Gastroesophageal sphincter (tissue), 3 donors: ENCODE measurements at regions not wholly inside any gene's neighbourhood (a gene's known extent, or its start where the extent isn't known, plus 50 kb on each side); places are given as distances from the start of the nearest gene placed in this dataset.

Experiments
- POLR2A ChIP-seq, 2 donors: fragments of 450-650 bp; IDR thresholded peaks; one replicate each; pipeline ENCODE4 v1.6.1; 2017; ENCODE audit warnings: antibody characterized with exemption in 2 of 2, mild to moderate bottlenecking in 2 of 2, moderate library complexity in 1 of 2
- TF ChIP-seq, protein P1 (sequence below), 4 experiments: fragments of 200-600 bp in 2 of 4; fragments of 450-650 bp in 2 of 4; sonication (generic) in 1 of 4; IDR thresholded peaks; one replicate each; pipeline ENCODE4 v1.5.1; 2017 to 2019; ENCODE audit warnings: antibody characterized with exemption in 4 of 4, mild to moderate bottlenecking in 2 of 4, moderate library complexity in 2 of 4

DNA sequence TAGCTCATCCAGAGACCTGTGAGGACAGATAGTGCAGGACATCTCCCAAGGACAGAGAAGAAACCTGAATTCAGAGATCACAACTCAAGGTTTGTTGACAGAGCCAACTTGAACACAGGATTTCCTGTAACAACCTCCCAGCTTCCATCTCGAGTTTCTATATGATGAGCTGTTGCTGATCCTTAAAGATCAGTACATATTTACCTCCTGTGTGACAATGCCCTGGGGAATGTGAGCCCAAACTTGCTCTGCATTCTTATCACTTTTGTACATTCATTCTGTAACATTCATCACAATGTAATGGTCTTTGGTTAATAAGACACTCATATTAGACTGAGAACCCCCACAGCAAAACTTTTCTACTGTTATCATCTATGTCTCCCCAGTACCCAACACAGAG is 468.6 kb downstream of the XPNPEP1 start:
- TF ChIP-seq, protein P1, sequence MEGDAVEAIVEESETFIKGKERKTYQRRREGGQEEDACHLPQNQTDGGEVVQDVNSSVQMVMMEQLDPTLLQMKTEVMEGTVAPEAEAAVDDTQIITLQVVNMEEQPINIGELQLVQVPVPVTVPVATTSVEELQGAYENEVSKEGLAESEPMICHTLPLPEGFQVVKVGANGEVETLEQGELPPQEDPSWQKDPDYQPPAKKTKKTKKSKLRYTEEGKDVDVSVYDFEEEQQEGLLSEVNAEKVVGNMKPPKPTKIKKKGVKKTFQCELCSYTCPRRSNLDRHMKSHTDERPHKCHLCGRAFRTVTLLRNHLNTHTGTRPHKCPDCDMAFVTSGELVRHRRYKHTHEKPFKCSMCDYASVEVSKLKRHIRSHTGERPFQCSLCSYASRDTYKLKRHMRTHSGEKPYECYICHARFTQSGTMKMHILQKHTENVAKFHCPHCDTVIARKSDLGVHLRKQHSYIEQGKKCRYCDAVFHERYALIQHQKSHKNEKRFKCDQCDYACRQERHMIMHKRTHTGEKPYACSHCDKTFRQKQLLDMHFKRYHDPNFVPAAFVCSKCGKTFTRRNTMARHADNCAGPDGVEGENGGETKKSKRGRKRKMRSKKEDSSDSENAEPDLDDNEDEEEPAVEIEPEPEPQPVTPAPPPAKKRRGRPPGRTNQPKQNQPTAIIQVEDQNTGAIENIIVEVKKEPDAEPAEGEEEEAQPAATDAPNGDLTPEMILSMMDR (IDR thresholded peaks at IDR 0.05) = no peak
- TF ChIP-seq POLR2A (IDR thresholded peaks at IDR 0.05) = no peak
